ENCODE measurements at regions not wholly inside any gene's neighbourhood (a gene's known extent, or its start where the extent isn't known, plus 50 kb on each side); places are given as distances from the start of the nearest gene placed in this dataset.

DNA sequence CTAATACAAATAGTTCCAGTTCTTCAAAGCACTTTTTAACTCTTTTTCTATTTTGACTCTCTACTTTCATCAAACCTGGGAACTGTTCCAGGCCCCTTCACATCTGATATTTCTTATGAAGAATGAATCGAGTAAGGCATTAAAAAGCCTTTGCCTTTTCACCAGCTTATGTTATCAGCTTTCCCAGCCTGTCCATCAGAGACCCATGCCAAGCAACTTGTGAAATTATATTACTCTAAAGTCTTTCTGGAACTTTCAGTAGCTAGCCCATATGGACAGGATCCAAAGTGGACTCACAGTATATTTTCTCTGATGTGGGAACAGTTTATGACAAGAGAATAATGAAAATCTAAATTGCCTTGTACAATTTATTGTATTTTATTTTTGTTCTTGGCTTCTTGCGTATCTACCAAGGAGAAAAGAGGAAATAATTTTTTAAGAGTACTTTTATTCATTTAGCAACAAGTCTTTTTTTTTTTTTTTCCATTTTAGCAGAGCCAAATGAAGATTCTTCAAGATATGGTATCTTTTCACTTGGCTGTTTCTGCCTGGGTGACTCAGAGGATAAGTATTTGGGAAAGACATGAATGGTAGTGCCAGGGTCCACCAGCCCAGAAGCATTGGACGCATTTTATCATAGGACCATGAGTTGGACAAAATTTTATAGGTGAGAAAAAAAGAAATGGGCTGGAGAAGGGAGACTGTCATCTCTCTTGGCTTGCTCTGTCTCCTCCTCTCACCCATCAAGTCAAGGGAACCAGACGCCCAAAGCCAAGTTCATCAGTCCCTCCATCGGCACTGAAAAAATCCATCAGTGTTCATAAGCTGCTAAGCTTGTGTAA is 195.8 kb upstream of the NEBL start:
- TF ChIP-seq FOXP2 (optimal IDR thresholded peaks at IDR 0.05; ENCODE audit: borderline replicate concordance, extremely low read depth, extremely low read length, insufficient read depth) (no peak), TAF1 (IDR thresholded peaks at IDR 0.05; ENCODE audit: borderline replicate concordance, insufficient read depth, low read length) (no peak), POLR2AphosphoS5 (IDR thresholded peaks at IDR 0.05; ENCODE audit: low read depth, low read length) (no peak), SIN3A (IDR thresholded peaks at IDR 0.05; ENCODE audit: borderline replicate concordance, insufficient read depth, low read length) (no peak)
- TF ChIP-seq, protein P1, sequence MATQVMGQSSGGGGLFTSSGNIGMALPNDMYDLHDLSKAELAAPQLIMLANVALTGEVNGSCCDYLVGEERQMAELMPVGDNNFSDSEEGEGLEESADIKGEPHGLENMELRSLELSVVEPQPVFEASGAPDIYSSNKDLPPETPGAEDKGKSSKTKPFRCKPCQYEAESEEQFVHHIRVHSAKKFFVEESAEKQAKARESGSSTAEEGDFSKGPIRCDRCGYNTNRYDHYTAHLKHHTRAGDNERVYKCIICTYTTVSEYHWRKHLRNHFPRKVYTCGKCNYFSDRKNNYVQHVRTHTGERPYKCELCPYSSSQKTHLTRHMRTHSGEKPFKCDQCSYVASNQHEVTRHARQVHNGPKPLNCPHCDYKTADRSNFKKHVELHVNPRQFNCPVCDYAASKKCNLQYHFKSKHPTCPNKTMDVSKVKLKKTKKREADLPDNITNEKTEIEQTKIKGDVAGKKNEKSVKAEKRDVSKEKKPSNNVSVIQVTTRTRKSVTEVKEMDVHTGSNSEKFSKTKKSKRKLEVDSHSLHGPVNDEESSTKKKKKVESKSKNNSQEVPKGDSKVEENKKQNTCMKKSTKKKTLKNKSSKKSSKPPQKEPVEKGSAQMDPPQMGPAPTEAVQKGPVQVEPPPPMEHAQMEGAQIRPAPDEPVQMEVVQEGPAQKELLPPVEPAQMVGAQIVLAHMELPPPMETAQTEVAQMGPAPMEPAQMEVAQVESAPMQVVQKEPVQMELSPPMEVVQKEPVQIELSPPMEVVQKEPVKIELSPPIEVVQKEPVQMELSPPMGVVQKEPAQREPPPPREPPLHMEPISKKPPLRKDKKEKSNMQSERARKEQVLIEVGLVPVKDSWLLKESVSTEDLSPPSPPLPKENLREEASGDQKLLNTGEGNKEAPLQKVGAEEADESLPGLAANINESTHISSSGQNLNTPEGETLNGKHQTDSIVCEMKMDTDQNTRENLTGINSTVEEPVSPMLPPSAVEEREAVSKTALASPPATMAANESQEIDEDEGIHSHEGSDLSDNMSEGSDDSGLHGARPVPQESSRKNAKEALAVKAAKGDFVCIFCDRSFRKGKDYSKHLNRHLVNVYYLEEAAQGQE (IDR thresholded peaks at IDR 0.05; ENCODE audit: insufficient read depth in 1 of 2, low read depth in 2 of 2, low read length in 2 of 2), result no peak

- TF ChIP-seq, protein P1 (IDR thresholded peaks at IDR 0.05; ENCODE audit: insufficient read depth in 1 of 2, low read depth in 2 of 2, low read length in 2 of 2), result no peak
- no peak for TF ChIP-seq POLR2AphosphoS5 (IDR thresholded peaks at IDR 0.05; ENCODE audit: low read depth, low read length)
These were observed 193.5 kb upstream of the NEBL start for GRCh38 chr10:21090609-21091082.

- TF ChIP-seq, protein P1 (IDR thresholded peaks at IDR 0.05; ENCODE audit: insufficient read depth in 1 of 2, low read depth in 2 of 2, low read length in 2 of 2), result no peak
- no peak for TF ChIP-seq FOXP2 (optimal IDR thresholded peaks at IDR 0.05; ENCODE audit: borderline replicate concordance, extremely low read depth, extremely low read length, insufficient read depth)
- TF ChIP-seq TAF1 (IDR thresholded peaks at IDR 0.05; ENCODE audit: borderline replicate concordance, insufficient read depth, low read length), result no peak
These were observed 190.4 kb upstream of the NEBL start for GRCh38 chr10:21087476-21087875.

- TF ChIP-seq SIN3A (IDR thresholded peaks at IDR 0.05; ENCODE audit: borderline replicate concordance, insufficient read depth, low read length) (no peak), TAF1 (IDR thresholded peaks at IDR 0.05; ENCODE audit: borderline replicate concordance, insufficient read depth, low read length) (no peak), FOXP2 (optimal IDR thresholded peaks at IDR 0.05; ENCODE audit: borderline replicate concordance, extremely low read depth, extremely low read length, insufficient read depth) (no peak), POLR2AphosphoS5 (IDR thresholded peaks at IDR 0.05; ENCODE audit: low read depth, low read length) (no peak)
- TF ChIP-seq, protein P1 (IDR thresholded peaks at IDR 0.05; ENCODE audit: insufficient read depth in 1 of 2, low read depth in 2 of 2, low read length in 2 of 2), result no peak
These were observed 187.6 kb upstream of the NEBL start for GRCh38 chr10:21084700-21085099.

GRCh38 chr10:21083861-21084260 is 186.8 kb upstream of the NEBL start:
- TF ChIP-seq POLR2AphosphoS5 (IDR thresholded peaks at IDR 0.05; ENCODE audit: low read depth, low read length), result no peak
- TF ChIP-seq TAF1 (IDR thresholded peaks at IDR 0.05; ENCODE audit: borderline replicate concordance, insufficient read depth, low read length), result no peak
- TF ChIP-seq, protein P1 (IDR thresholded peaks at IDR 0.05; ENCODE audit: insufficient read depth in 1 of 2, low read depth in 2 of 2, low read length in 2 of 2), result no peak
- no peak for TF ChIP-seq FOXP2 (optimal IDR thresholded peaks at IDR 0.05; ENCODE audit: borderline replicate concordance, extremely low read depth, extremely low read length, insufficient read depth)
- no peak for TF ChIP-seq SIN3A (IDR thresholded peaks at IDR 0.05; ENCODE audit: borderline replicate concordance, insufficient read depth, low read length)

Measured in PFSK-1 (cell line).